ENCODE measurements at regions not wholly inside any gene's neighbourhood (a gene's known extent, or its start where the extent isn't known, plus 50 kb on each side); places are given as distances from the start of the nearest gene placed in this dataset.
"Not testable (repeated sequence)": the region's sequence is repeated elsewhere in the genome, so short reads cannot be mapped to it uniquely, and the experiment has no call there.

DNA sequence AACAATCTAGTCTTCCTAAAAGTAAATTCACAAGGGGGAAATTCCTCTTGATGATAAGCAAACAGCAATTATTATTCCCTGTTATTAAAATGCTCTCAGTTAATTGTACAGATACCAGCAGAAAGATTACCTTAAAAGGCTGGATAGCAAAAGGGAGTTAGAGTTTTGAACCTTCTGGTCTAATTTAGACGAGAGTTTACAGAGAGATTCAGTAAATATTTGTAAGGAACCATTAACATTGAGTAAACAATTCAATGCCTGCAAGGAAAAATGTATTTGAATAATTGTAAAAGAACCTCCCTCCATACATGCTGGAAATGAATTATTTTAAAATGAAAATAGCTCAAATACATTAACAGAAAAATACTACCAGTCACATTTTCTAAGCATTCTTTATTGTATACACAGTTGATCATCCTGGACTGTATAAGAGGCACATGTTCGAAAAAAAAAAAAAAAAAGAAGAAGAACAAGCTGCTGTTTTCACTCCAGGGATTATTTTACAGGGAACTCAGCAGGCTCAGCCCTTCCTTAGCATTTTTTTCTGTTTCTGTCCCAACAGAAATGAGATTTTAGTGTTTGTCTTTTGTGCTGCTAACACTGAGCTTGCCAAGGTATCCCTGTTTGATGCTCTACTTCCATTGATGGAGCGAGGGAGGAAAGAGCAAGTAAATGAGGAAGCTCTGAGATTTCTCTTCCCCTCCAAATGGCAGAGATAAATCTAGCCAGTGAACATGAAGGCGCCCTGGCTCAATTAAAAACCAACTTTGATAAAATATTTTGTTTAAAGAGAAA is 141.1 kb downstream of the ENC1 start:
- no peak for DNase-seq

DNA sequence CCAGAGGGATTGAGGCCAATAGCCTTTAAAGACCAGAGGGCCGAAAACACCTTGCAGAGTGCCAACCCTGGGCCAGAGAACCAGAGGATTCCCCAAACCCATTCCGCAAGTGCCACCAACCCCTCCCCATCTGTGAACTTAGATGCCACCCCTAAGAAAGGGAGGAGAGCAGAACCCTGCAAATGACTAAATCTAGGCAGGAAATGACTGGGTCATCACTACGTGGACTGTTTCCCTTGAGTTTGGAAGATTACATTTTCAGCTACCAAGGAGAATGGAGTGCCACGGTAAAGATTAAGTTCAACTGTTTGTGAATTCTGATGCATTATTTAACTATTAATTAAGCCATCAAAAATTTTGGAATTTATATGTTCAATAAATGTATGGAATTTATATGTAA is 142.8 kb downstream of the ENC1 start:
- DNase-seq, result no peak

DNA sequence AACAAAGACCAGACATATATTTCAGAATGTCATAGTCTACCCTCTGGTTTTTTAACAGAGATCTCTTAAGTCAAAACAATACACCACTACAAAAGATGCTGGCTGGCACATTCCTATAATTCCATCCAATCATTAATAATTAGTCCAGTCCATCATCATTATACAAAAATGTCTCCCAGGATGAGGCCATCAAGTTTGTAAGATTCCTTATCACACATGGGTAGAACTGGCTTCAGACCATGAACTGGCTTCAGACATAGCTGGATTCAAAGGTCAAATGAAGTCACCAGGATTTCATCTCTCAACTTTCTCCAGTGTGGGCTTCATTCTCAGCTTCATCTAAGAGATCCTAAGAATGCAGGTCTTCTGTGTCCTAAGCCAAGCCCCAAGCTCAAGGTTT is 147.1 kb downstream of the ENC1 start:
- no peak for DNase-seq

DNA sequence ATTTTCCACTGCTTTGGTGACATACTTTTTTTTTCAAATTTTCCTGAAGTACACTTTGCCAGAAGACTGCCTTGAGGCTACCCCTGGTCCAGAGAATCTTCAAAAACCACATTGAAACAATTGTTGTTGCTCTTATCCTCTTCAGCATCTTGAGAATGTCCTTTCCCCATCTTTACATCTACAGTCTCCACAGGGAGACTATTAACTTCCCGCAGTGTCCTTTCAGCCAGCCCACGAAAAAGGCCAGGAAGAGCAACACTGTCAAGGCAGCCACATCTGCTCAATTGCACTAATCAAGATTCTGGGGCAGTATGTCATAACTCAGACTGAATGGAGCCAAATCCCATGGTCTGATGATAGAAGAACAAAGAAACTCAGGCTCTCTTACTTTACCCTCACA is 148.3 kb downstream of the ENC1 start:
- DNase-seq, result no peak

DNA sequence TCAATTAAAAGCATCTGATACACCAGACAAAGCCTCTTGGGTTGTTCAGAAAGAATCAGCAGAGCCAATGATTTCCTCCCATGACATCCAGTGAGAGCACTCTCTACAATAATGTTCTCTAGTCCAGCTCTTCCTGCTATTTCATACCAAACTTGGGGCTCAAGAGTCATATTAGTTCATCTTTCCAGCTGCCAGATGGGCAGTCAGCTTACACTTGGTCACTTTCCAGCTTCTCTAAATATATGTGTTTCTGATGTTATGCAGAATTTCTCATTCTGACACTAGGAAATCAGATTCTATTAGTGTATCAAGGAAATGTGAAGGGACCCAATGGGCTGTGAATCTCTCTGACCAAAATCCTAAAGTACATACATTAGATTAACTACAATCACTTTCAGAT is 148.9 kb downstream of the ENC1 start:
- DNase-seq, result no peak

DNA sequence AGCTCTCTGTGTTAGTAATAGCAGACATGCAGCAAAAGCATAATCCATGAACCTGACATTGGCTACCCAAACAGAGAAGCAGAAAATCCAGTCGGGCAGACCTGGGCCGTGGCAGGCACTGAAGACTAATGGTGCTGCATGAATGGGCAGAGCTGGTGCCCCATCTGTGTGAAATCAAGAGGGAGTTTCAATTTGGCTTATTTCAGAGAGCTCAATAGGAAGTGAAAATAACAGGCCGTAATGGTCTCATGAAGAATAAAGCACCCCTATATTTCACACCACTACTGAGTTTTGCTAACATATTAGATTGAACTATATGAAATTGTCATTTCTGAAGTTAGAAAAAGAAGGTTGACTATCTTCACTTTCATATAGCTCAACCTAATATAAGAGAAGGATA is 149.7 kb downstream of the ENC1 start:
- no peak for DNase-seq

DNA sequence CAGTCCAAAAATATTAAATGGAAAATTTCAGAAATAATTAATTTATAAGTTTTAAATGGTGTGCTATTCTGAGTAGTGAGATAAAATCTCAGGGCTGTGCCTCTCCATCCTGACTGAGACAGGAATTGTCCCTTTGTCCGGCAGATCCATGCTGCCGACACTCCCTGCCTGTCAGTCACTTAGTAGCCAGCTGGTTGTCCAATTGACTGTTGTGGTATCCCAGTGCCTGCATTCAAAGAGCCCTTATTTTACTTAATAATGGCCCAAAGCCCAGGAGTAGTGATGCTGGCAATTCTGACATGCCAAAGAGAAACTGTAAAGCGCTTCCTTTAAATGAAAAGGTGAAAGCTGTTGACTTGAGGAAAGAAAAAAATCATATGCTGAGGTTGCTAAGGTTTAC is 157.5 kb downstream of the ENC1 start:
- peak; percentile 36 for DNase-seq

DNA sequence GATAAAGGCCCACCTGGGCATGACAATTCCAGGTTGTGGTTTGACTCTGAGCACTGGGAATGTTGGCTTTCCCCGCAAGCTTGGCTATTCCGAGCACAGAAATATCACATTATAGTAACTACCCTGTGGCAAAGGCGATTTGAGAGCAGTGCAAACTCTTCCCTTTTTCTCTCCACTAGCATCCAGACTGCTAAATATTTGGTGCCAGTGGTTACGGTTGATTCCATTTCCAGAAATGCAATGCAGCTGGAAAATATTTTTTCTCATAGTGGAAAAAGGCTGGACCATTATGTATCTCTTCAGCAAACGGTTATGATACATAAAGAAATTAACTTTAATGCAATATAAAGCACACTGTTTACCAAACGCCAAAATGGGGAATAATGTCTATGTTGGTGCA is 158.0 kb downstream of the ENC1 start:
- DNase-seq, result peak; percentile 47

DNA sequence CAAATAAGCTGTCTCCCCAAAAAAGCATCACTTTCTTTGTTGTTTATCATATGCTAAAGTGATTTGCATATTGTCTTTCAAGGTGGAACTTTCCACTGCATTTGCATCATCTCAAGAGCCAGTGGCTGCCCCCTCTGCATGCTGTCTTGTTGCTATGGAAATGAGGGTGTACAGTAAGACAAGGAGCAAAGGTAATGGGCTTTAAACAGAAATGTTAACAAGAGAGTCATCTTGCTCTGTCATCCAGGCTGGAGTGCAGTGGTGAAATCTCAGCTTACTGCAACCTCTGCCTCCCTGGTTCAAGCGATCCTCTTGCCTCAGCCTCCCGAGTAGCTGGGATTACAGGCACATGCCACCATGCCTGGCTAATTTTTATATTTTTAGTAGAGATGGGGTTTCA is 159.2 kb downstream of the ENC1 start:
- not testable (repeated sequence) for DNase-seq

DNA sequence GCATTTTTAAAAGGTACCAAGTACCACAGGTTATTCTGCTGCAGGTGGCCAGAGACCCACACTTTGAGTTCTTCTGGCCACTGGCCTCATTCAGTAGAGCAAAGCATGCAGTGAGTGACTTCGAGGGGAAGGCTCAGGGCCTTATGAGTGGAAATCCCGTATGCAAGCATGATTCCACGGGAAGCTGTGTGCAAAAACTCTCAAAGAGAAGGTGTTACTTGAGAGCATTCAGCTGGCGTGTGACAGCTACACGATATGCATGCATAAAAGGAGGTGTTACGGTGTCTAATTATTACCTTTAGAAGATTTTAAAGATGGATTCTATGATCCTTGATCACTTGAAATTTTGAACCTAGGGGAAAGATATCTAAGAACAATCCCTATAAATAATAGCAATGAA is 160.3 kb downstream of the ENC1 start:
- no peak for DNase-seq

DNA sequence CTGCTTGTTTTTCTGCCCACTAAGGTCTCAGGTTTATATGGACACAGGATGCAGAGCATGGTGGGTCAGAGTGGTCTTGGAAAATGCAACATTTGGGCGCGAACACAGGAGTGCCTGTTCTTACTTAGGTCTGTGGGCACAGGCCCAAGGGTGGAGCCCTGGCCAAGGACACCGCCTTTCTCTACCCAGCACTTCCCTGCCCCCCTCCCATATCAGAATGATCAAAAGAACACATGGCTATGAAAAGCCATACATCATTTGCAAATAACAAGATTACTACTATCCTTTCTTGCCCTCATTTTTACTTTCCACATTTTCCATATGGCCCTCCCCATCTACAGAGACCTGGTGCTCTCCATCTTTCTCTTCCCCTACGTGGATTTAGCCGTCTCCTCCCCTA is 162.2 kb downstream of the ENC1 start:
- no peak for DNase-seq

DNA sequence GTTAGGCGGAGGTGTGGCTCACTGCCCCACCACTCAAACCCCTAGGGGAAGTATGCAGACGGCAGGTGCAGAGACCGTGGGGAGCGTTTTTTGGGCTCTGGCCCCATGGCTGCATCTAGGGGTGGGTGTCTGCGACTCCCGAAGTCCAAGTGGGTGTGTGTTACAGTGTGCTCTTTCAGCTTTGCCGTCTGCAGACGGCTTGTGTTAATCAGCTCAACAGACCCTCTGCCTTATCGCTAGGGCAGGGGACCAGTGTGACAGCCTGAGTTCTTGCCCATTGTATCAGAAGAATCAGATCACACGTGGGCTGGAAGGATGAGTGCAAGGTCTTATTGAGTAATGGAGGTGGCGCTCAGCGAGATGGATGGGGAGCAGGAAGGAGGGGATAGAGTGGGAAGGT is 162.8 kb downstream of the ENC1 start:
- DNase-seq, result no peak

DNA sequence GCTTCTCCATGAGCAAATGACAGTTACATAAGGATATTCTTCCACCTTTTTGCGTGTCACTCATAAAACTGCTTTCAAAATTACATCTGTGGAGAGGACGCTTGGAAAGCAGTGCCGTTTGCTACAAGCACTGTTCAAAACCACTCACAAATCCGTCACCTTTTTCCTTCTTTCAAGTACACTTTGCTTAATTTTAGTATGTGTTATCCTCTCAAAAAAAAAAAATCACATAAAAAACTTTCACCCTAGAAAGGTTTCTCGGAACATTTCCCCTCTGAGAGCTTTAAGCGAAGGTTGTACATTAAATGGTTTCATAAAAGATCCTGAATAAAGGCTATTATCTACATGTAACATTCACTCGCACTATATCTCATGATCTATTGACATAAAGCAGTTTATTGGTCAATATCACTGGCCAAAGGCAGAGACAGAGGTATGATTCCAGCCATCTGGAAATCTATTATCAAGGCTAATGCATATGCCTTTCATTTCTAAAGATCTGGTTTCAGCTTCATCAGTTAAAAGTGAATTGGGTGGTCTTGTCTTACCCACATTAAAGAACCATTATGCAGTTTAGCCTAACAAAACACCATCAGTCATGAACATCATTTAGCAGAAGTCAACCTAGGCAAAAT is 163.6 kb downstream of the ENC1 start:
- DNase-seq, result no peak

DNA sequence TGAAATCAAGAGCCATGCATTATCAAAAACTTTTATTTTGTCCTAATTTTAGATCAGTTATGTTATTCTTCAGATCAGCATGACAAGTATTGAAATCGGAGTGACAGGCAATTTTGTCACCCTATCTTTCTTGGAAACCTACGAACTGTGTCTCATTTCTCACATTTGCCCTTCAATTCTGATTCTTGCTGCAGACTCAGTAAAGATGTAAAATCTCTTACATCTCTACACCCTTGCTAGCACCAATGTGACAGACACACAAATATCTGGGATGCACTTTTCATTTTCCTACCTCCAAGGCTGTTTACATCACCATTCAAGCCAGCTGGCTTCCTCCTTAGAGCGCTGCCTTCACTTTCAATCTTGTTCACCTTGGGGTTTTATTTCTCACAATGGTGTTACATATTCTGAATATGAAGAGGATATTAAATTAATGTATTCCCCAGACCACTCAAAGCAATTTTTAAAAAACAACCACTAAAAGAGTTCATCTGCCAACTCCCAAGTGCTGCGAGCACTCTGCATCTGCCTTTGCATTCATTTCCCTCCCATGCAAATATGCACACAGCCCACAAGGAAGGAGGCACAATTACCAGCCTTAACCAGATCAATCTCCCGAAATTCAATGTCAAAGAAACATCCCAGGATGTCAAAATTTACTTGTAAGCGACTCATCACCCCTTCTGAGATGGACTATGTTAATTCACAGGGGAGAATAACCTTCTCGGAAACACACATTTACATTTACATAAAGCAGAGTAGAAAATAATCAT is 164.3 kb downstream of the ENC1 start:
- DNase-seq, result no peak

DNA sequence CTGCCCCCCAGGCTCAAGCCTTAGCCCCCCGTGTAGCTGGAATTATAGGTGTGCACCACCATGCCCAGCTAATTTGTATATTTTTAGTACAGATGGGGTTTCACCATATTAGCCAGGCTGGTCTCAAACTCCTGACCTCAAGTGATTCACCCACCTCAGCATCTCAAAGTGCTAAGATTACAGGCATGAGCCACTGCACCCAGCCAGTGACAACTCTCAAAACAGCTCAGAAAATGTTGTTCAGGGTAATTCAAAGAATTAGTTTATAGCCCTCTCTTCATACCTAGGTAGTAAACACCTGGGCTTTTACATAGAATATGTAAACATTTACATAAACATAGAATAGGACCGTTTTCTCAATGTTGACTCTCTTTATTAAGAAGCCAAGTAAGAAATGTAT is 168.7 kb downstream of the ENC1 start:
- DNase-seq, result no peak

DNA sequence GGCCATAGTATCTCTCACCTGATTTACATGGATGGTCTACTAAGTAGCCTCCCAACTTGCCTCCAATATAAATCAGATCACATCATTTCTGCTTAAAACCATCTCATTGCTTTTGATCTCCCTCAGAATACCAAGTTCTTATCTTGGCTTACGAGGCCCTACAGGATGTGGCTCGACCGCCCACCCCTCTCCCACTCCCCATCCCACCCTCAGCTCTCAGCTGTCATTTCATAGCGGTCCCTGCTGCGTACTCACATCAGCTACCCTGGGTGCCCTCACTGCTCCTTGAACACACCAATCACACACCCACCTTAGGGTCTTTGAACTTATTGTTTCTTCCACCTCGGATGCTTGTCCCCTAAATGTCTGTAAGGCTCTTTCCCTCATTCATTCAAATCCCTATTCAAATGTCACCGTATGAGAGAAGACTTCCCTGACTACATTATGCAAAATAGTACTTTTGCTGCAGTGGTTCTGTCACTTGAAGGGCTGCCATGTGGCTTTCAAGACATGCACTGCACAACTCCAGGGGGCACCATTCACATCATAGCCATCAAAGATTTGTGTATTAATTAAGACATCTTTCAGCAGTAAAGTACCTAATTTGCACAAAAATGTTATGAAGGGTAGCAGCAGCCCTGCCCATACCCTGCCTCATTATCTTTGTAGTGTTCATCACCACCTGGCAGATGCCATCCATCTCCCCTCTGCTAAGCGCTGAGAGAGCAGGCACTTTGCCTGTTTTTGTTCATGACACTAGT is 171.1 kb downstream of the ENC1 start:
- DNase-seq, result no peak

DNA sequence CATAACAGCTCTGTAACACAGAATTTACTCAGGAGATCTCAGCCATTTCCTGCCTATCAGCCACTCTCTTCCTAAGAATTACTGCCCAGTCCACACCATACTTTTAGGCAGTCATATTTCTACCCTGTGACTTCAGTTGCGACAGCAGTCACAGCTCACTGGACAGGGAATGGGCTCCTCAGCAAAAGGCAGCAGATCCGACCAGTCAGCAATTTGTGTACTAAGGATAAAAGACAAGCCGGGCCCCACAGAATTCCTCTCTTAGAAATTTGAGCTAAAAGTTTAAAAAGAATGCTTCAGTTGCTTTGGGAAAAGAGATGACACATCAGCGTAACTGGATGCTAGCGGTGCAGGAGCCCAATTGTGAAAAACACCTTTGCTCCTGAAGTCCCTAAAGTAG is 172.1 kb downstream of the ENC1 start:
- DNase-seq, result no peak

DNA sequence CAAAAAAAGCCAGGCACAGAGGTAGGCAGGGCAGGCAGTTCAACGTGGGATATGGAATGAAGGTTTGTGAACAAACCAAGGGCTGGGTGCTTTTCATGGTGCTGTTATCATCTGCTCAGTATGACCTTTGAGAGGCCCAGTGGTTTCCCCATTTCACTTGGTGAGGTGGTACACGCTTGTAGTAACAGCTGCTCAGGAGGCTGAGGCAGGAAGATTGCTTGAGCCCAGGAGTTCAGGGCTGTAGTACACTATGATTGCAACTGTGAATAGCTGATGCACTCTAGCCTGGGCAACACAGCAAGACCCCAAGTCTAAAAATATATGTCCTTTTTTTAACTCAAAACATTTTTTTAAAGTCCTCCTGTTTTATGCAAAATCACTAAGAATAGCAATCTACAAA is 174.8 kb downstream of the ENC1 start:
- DNase-seq, result no peak

DNA sequence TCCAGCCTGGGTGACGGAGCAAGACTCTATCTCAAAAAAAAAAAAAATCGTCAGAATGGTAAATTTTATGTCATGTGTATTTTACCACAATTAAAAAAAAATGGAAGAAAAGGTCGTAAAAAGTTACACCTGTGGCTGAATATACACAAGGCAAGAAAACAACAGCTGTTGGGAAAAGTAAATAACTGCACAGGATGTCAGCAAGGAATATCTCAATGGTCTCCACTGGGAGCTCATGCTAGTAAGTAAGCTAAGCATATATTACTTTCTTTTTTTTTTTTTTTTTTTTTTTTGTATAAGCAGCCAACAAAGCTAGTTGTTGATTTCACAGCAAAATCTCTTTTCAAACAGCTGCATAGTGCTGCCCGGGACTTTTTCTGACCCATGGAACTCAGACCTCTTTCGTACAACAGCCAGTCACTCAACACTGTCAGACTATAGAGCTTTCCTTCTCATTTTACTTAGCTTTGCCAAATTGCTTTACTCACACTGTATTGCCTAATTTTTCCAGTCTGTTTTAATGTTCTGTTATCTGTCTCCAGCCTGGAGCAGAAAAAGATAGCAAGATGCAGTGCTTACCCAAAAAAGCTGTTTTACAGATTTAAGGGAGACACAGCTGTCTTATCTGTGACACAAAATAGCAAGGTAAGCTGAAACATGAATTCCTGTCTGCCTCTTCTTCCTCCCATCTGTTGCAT is 175.9 kb downstream of the ENC1 start:
- DNase-seq, result no peak

DNA sequence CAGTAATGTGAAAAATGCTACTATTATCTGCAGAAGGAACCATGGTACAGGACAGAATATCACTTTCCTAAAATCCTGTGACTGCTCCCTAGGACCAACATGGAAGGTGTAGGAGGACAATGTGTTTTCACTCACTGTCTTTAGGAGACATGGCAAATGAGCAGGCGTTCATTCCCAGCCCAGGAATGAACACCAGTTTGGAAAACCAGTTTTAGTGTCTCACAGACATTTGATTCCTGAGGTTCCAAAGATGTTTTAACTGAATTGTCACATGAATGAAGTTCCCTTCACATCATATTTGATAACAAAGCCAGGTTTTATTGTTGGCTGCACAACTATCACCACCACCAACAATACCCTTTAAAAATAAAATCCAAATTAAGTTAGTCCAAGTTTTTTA is 178.2 kb downstream of the ENC1 start:
- DNase-seq, result no peak

DNA sequence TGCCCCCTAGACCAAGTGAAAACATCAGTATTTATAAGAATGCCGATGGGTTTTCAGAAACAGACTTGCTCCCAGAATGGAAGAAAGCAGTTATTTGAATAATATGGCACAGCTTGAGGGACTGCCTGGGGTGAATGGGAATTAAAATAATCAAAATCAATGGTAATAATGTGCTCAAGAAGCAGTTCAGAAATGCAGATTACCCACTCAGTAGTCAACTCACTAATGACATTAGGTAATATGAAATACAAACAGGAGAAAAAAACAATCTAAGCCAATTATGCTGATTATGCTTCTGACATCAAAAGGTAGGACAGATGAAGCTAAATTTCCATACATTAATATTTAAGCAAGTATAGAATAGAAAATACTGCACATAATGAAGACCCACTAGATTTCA is 179.3 kb downstream of the ENC1 start:
- DNase-seq, result no peak

DNA sequence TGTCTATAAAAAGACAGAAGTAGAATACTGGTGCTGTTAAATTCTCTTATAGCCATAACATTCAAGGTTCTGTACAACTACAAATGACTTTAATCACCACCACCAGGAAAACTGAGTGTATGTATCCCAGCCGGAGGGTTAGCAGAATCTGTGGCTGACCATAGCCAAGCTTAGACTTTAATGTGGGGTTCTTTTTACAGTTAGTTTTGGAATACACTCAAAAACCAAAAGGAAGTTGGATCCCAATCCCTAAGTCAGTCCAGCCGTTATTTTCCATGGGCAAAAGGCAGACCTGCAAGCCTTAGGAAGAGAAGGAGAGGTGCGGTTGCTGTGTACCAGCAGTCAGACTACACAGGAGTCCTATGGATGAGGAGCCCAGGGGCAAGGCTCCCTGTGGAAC is 179.8 kb downstream of the ENC1 start:
- DNase-seq, result peak; percentile 34

DNA sequence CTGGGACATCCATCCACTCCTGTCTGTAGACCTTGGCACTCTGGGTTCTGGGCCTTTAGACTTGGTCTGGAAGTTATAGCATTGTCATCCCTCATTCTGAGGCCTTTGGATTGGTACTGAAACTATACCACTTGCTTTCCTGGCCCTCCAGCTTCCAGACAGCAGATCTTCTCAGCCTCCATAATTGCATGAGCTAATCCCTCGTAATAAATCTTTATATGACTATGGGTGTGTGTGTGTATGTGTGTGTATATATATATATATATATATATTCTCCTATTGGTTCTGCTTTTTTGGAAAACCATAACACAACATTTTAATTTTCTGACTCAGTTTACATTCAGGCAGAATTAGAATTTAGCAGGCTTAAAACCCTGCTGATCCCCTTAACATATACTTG is 180.5 kb downstream of the ENC1 start:
- no peak for DNase-seq
